ENCODE measurements at regions not wholly inside any gene's neighbourhood (a gene's known extent, or its start where the extent isn't known, plus 50 kb on each side); places are given as distances from the start of the nearest gene placed in this dataset.
"Not testable (repeated sequence)": the region's sequence is repeated elsewhere in the genome, so short reads cannot be mapped to it uniquely, and the experiment has no call there.

GRCh38 chr5:109558952-109559351 is 130.8 kb upstream of the MAN2A1 start:
- Histone ChIP-seq H3K27me3 (ENCODE audit: control insufficient read depth, insufficient read depth, low read length) (no peaks in the 10 kb centered on the region), H3K36me3 (ENCODE audit: control insufficient read depth, low read depth, low read length) (no peaks in the 10 kb centered on the region), H3K9me3 (ENCODE audit: control insufficient read depth, low read depth, low read length) (no peaks in the 10 kb centered on the region), H3K4me1 (ENCODE audit: control insufficient read depth, low read depth, low read length) (no peaks in the 10 kb centered on the region), H3K27ac (ENCODE audit: low read length) (no peak overlapping the region), H3K9ac (ENCODE audit: low read length) (no peak overlapping the region), H3K4me3 (ENCODE audit: low read length) (no peak overlapping the region)

GRCh38 chr5:109558364-109558763 is 131.4 kb upstream of the MAN2A1 start:
- no peaks in the 10 kb centered on the region for H3K4me1 ChIP-seq (ENCODE audit: control insufficient read depth, low read depth, low read length)

DNA sequence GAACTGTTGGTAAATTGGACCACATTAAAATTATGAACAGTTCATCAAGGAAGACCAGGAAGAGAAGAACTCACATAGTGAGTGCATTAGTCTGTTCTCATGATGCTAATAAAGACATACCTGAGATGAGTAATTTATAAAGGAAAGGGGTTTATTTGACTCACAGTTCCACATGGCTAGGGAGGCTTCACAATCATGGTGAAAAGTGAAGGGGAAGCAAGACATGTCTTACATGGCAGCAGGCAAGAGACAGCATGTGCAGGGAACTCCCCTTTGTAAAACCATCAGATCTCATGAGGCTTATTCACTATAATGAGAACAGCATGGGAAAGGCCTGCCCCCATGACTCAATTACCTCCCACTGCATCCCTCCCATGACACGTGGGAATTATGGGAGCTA is 135.9 kb upstream of the MAN2A1 start:
- peaks cover 5% of the 10 kb centered on the region for H3K9me3 ChIP-seq (ENCODE audit: control insufficient read depth, low read depth, low read length)
- H3K27ac ChIP-seq (ENCODE audit: low read length): no peak overlapping the region
- H3K36me3 ChIP-seq (ENCODE audit: control insufficient read depth, low read depth, low read length): no peaks in the 10 kb centered on the region
- H3K9ac ChIP-seq (ENCODE audit: low read length): no peak overlapping the region
- H3K27me3 ChIP-seq (ENCODE audit: control insufficient read depth, insufficient read depth, low read length): no peaks in the 10 kb centered on the region
- H3K4me3 ChIP-seq (ENCODE audit: low read length): no peak overlapping the region
- H3K4me1 ChIP-seq (ENCODE audit: control insufficient read depth, low read depth, low read length): no peaks in the 10 kb centered on the region

More at GRCh38 chr5:109558364-109558763, 131.4 kb upstream of the MAN2A1 start:
- no peaks in the 10 kb centered on the region for H3K36me3 ChIP-seq (ENCODE audit: control insufficient read depth, low read depth, low read length)
- H3K9me3 ChIP-seq (ENCODE audit: control insufficient read depth, low read depth, low read length): no peaks in the 10 kb centered on the region
- no peaks in the 10 kb centered on the region for H3K27me3 ChIP-seq (ENCODE audit: control insufficient read depth, insufficient read depth, low read length)
- H3K4me3 ChIP-seq (ENCODE audit: low read length): no peak overlapping the region
- no peak overlapping the region for H3K9ac ChIP-seq (ENCODE audit: low read length)
- H3K27ac ChIP-seq (ENCODE audit: low read length): no peak overlapping the region

- not testable (repeated sequence) for H3K27ac ChIP-seq (ENCODE audit: low read length); H3K36me3 ChIP-seq (ENCODE audit: control insufficient read depth, low read depth, low read length); H3K4me3 ChIP-seq (ENCODE audit: low read length); H3K9me3 ChIP-seq (ENCODE audit: control insufficient read depth, low read depth, low read length); H3K4me1 ChIP-seq (ENCODE audit: control insufficient read depth, low read depth, low read length); H3K9ac ChIP-seq (ENCODE audit: low read length); H3K27me3 ChIP-seq (ENCODE audit: control insufficient read depth, insufficient read depth, low read length)
These were observed 138.5 kb upstream of the MAN2A1 start for GRCh38 chr5:109551234-109551633.

GRCh38 chr5:109550077-109550476 is 139.7 kb upstream of the MAN2A1 start:
- no peaks in the 10 kb centered on the region for H3K36me3 ChIP-seq (ENCODE audit: control insufficient read depth, low read depth, low read length)
- no peaks in the 10 kb centered on the region for H3K4me1 ChIP-seq (ENCODE audit: control insufficient read depth, low read depth, low read length)
- H3K4me3 ChIP-seq (ENCODE audit: low read length): no peak overlapping the region
- no peak overlapping the region for H3K27ac ChIP-seq (ENCODE audit: low read length)
- no peaks in the 10 kb centered on the region for H3K27me3 ChIP-seq (ENCODE audit: control insufficient read depth, insufficient read depth, low read length)
- H3K9me3 ChIP-seq (ENCODE audit: control insufficient read depth, low read depth, low read length): peaks cover 5% of the 10 kb centered on the region
- H3K9ac ChIP-seq (ENCODE audit: low read length): no peak overlapping the region

GRCh38 chr5:109546461-109546860 is 136.7 kb upstream of the PJA2 start:
- Histone ChIP-seq H3K27me3 (ENCODE audit: control insufficient read depth, insufficient read depth, low read length) (no peaks in the 10 kb centered on the region), H3K4me1 (ENCODE audit: control insufficient read depth, low read depth, low read length) (no peaks in the 10 kb centered on the region), H3K4me3 (ENCODE audit: low read length) (no peak overlapping the region)

DNA sequence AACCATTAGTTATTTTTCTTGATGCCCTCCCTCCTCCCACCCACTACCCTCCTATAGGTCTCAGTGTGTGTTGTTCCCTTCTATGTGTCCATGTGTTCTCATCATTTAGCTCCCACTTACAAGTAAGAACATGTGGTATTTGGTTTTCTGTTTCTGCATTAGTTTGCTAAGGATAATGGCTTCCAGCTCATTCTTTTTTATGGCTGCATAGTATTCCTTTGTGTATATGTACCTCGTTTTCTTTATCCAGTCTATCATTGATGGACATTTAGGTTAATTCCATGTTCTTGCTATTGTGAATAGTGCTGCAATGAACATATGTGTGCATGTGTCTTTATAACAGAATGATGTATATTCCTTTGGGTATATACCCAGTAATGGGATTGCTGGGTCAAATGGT is 135.1 kb upstream of the PJA2 start:
- not testable (repeated sequence) for H3K27me3 ChIP-seq (ENCODE audit: control insufficient read depth, insufficient read depth, low read length); H3K36me3 ChIP-seq (ENCODE audit: control insufficient read depth, low read depth, low read length); H3K4me1 ChIP-seq (ENCODE audit: control insufficient read depth, low read depth, low read length); H3K4me3 ChIP-seq (ENCODE audit: low read length); H3K9ac ChIP-seq (ENCODE audit: low read length); H3K9me3 ChIP-seq (ENCODE audit: control insufficient read depth, low read depth, low read length); H3K27ac ChIP-seq (ENCODE audit: low read length)

More at GRCh38 chr5:109546461-109546860, 136.7 kb upstream of the PJA2 start:
- peaks cover 5% of the 10 kb centered on the region for H3K9me3 ChIP-seq (ENCODE audit: control insufficient read depth, low read depth, low read length)
- H3K27ac ChIP-seq (ENCODE audit: low read length): no peak overlapping the region
- H3K9ac ChIP-seq (ENCODE audit: low read length): no peak overlapping the region
- H3K36me3 ChIP-seq (ENCODE audit: control insufficient read depth, low read depth, low read length): no peaks in the 10 kb centered on the region

- not testable (repeated sequence) for H3K9me3 ChIP-seq (ENCODE audit: control insufficient read depth, low read depth, low read length); H3K4me1 ChIP-seq (ENCODE audit: control insufficient read depth, low read depth, low read length); H3K36me3 ChIP-seq (ENCODE audit: control insufficient read depth, low read depth, low read length); H3K4me3 ChIP-seq (ENCODE audit: low read length); H3K27ac ChIP-seq (ENCODE audit: low read length); H3K27me3 ChIP-seq (ENCODE audit: control insufficient read depth, insufficient read depth, low read length); H3K9ac ChIP-seq (ENCODE audit: low read length)
These were observed 128.9 kb upstream of the PJA2 start for GRCh38 chr5:109538692-109539091.

DNA sequence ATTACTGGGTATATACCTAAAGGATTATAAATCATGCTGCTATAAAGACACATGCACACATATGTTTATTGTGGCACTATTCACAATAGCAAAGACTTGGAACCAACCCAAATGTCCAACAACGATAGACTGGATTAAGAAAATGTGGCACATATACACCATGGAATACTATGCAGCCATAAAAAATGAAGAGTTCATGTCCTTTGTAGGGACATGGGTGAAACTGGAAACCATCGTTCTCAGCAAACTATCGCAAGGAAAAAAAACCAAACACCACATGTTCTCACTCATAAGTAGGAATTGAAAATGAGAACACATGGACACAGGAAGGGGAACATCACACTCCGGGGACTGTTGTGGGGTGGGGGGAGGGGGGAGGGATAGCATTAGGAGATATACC is 125.3 kb upstream of the PJA2 start:
- not testable (repeated sequence) for H3K36me3 ChIP-seq (ENCODE audit: control insufficient read depth, low read depth, low read length); H3K27ac ChIP-seq (ENCODE audit: low read length); H3K4me1 ChIP-seq (ENCODE audit: control insufficient read depth, low read depth, low read length); H3K9ac ChIP-seq (ENCODE audit: low read length); H3K9me3 ChIP-seq (ENCODE audit: control insufficient read depth, low read depth, low read length); H3K4me3 ChIP-seq (ENCODE audit: low read length); H3K27me3 ChIP-seq (ENCODE audit: control insufficient read depth, insufficient read depth, low read length)

- no peaks in the 10 kb centered on the region for H3K9me3 ChIP-seq (ENCODE audit: control insufficient read depth, low read depth, low read length)
- H3K4me1 ChIP-seq (ENCODE audit: control insufficient read depth, low read depth, low read length): no peaks in the 10 kb centered on the region
- no peaks in the 10 kb centered on the region for H3K27me3 ChIP-seq (ENCODE audit: control insufficient read depth, insufficient read depth, low read length)
- no peaks in the 10 kb centered on the region for H3K36me3 ChIP-seq (ENCODE audit: control insufficient read depth, low read depth, low read length)
- no peak overlapping the region for H3K4me3 ChIP-seq (ENCODE audit: low read length)
- no peak overlapping the region for H3K27ac ChIP-seq (ENCODE audit: low read length)
- H3K9ac ChIP-seq (ENCODE audit: low read length): no peak overlapping the region
These were observed 124.0 kb upstream of the PJA2 start for GRCh38 chr5:109533751-109534272.

- no peaks in the 10 kb centered on the region for H3K9me3 ChIP-seq (ENCODE audit: control insufficient read depth, low read depth, low read length)
- no peaks in the 10 kb centered on the region for H3K36me3 ChIP-seq (ENCODE audit: control insufficient read depth, low read depth, low read length)
- H3K4me3 ChIP-seq (ENCODE audit: low read length): no peak overlapping the region
- H3K27me3 ChIP-seq (ENCODE audit: control insufficient read depth, insufficient read depth, low read length): no peaks in the 10 kb centered on the region
- no peaks in the 10 kb centered on the region for H3K4me1 ChIP-seq (ENCODE audit: control insufficient read depth, low read depth, low read length)
- H3K9ac ChIP-seq (ENCODE audit: low read length): no peak overlapping the region
- no peak overlapping the region for H3K27ac ChIP-seq (ENCODE audit: low read length)
These were observed 123.1 kb upstream of the PJA2 start for GRCh38 chr5:109532773-109533364.

GRCh38 chr5:109531262-109531661 is 121.5 kb upstream of the PJA2 start:
- Histone ChIP-seq H3K27ac (ENCODE audit: low read length) (no peak overlapping the region), H3K9me3 (ENCODE audit: control insufficient read depth, low read depth, low read length) (no peaks in the 10 kb centered on the region), H3K9ac (ENCODE audit: low read length) (no peak overlapping the region), H3K36me3 (ENCODE audit: control insufficient read depth, low read depth, low read length) (no peaks in the 10 kb centered on the region), H3K27me3 (ENCODE audit: control insufficient read depth, insufficient read depth, low read length) (no peaks in the 10 kb centered on the region), H3K4me1 (ENCODE audit: control insufficient read depth, low read depth, low read length) (no peaks in the 10 kb centered on the region), H3K4me3 (ENCODE audit: low read length) (no peak overlapping the region)
